GM23338 (cell line): ENCODE measurements at regions not wholly inside any gene's neighbourhood (a gene's known extent, or its start where the extent isn't known, plus 50 kb on each side); places are given as distances from the start of the nearest gene placed in this dataset.
A peak's percentile ranks its signal among the peaks of the same experiment; 100 is the strongest.

Experiments
- ATAC-seq: fragments of 200-7000 bp; cut with Tn5 transposase; 3 replicates; pipeline ENCODE4 v1.9.1; 2020
- DNase-seq: peaks from one replicate; pipeline ENCODE4 v3.0.0-alpha.2; 2015; ENCODE audit warnings: low spot score
- H2AFZ ChIP-seq: fragments of 200-600 bp; sonication (generic); 2 replicates; pipeline ENCODE4 v1.8.0; 2016; ENCODE audit warnings: antibody characterized with exemption, mild to moderate bottlenecking, moderate library complexity
- H3F3A ChIP-seq: fragments of 200-600 bp; sonication (generic); replicated peaks from 2 replicates; pipeline ENCODE4 v1.8.0; 2017; ENCODE audit warnings: antibody characterized with exemption, mixed run types, low read depth
- H3K27ac ChIP-seq: fragments of 200-600 bp; sonication (generic); 2 replicates; pipeline ENCODE4 v1.6.1; 2016; ENCODE audit warnings: low read depth
- H3K27me3 ChIP-seq: fragments of 200-600 bp; sonication (generic); 2 replicates; pipeline ENCODE4 v1.8.0; 2016; ENCODE audit warnings: mild to moderate bottlenecking, mixed run types, moderate library complexity; ENCODE audit not compliant: insufficient read depth
- H3K36me3 ChIP-seq: fragments of 200-600 bp; sonication (generic); 2 replicates; pipeline ENCODE4 v1.8.0; 2016; ENCODE audit warnings: mild to moderate bottlenecking; ENCODE audit not compliant: insufficient read depth
- H3K4me1 ChIP-seq: fragments of 200-600 bp; sonication (generic); 2 replicates; pipeline ENCODE4 v1.8.0; 2016; ENCODE audit warnings: mild to moderate bottlenecking, moderate library complexity; ENCODE audit not compliant: insufficient read depth
- H3K4me2 ChIP-seq: fragments of 200-600 bp; sonication (generic); 2 replicates; pipeline ENCODE4 v1.7.1; 2017; ENCODE audit warnings: mixed run types
- H3K4me3 ChIP-seq: fragments of 200-600 bp; sonication (generic); 2 replicates; pipeline ENCODE4 v1.6.1; 2016; ENCODE audit warnings: mixed run types
- H3K79me2 ChIP-seq: fragments of 200-600 bp; sonication (generic); replicated peaks from 2 replicates; pipeline ENCODE4 v1.8.0; 2017; ENCODE audit warnings: mild to moderate bottlenecking; ENCODE audit not compliant: insufficient read depth
- H3K9me2 ChIP-seq: fragments of 200-600 bp; sonication (generic); 2 replicates; pipeline ENCODE4 v1.8.0; 2017; ENCODE audit not compliant: insufficient read depth
- H4K20me1 ChIP-seq: fragments of 200-600 bp; sonication (generic); replicated peaks from 2 replicates; pipeline ENCODE4 v1.8.0; 2017; ENCODE audit warnings: mild to moderate bottlenecking; ENCODE audit not compliant: insufficient read depth
- H3K27ac Mint-ChIP-seq: 2 replicates; pipeline ENCODE4 v1.8.0; 2020; ENCODE audit warnings: inconsistent platforms, mild to moderate bottlenecking, moderate library complexity, mixed read lengths
- H3K27me3 Mint-ChIP-seq: 3 replicates; pipeline ENCODE4 v1.8.0; 2022; ENCODE audit warnings: low read depth, mild to moderate bottlenecking, moderate library complexity, mixed read lengths, inconsistent platforms; ENCODE audit not compliant: insufficient read depth, poor library complexity
- H3K36me3 Mint-ChIP-seq: 3 replicates; pipeline ENCODE4 v1.8.0; 2021; ENCODE audit warnings: low read depth, mild to moderate bottlenecking, inconsistent platforms, moderate library complexity, mixed read lengths
- H3K4me1 Mint-ChIP-seq: 3 replicates; pipeline ENCODE4 v1.8.0; 2020; ENCODE audit warnings: mild to moderate bottlenecking, inconsistent platforms, mixed read lengths
- H3K4me3 Mint-ChIP-seq: 3 replicates; pipeline ENCODE4 v1.8.0; 2021; ENCODE audit warnings: moderate library complexity, mild to moderate bottlenecking, inconsistent platforms, mixed read lengths
- H3K9me3 Mint-ChIP-seq: 3 replicates; pipeline ENCODE4 v1.8.0; 2020; ENCODE audit warnings: moderate library complexity, mild to moderate bottlenecking, inconsistent platforms, mixed read lengths
- CREB1 ChIP-seq: fragments of 250-450 bp; sonication (Bioruptor Pico); IDR thresholded peaks from 2 replicates; pipeline ENCODE4 v1.5.0; 2020; ENCODE audit warnings: low read depth, mild to moderate bottlenecking, moderate library complexity
- JUNB ChIP-seq: IDR thresholded peaks from one replicate; pipeline ENCODE4 v1.6.1; 2016; ENCODE audit warnings: antibody characterized with exemption; ENCODE audit not compliant: unreplicated experiment
- NANOG ChIP-seq: IDR thresholded peaks from 2 replicates; pipeline ENCODE4 v1.6.1; 2016; ENCODE audit warnings: antibody characterized with exemption, borderline replicate concordance
- POLR2AphosphoS5 ChIP-seq: IDR thresholded peaks from 2 replicates; pipeline ENCODE4 v1.6.1; 2016; ENCODE audit warnings: antibody characterized with exemption, low read depth
- STAT1 ChIP-seq: IDR thresholded peaks from one replicate; pipeline ENCODE4 v1.6.1; 2016; ENCODE audit warnings: antibody characterized with exemption; ENCODE audit not compliant: unreplicated experiment
- ZNF114 ChIP-seq: fragments of 250-450 bp; sonication (Bioruptor Pico); IDR thresholded peaks from 2 replicates; pipeline ENCODE4 v1.5.0; 2020; ENCODE audit warnings: mild to moderate bottlenecking, moderate library complexity
- ZNF331 ChIP-seq: fragments of 250-450 bp; sonication (Bioruptor Pico); IDR thresholded peaks from 2 replicates; pipeline ENCODE4 v1.5.0; 2020; ENCODE audit warnings: low read depth, mild to moderate bottlenecking, moderate library complexity
- TF ChIP-seq, protein P1 (sequence below): IDR thresholded peaks from 2 replicates; pipeline ENCODE4 v1.6.1; 2016; ENCODE audit warnings: antibody characterized with exemption
- TF ChIP-seq, protein P2 (sequence below), 2 experiments: fragments of 200-600 bp in 1 of 2; sonication (generic) in 1 of 2; conservative IDR thresholded peaks; 2 replicates each; pipeline versions ENCODE4 v1.5.1 to v1.6.1; 2016 to 2017; ENCODE audit warnings: antibody characterized with exemption in 2 of 2, low read depth in 2 of 2, mild to moderate bottlenecking in 2 of 2, moderate library complexity in 1 of 2
- TF ChIP-seq, protein P3 (sequence below): fragments of 250-450 bp; sonication (Bioruptor Pico); IDR thresholded peaks from 2 replicates; pipeline ENCODE4 v1.5.0; 2020; ENCODE audit warnings: mild to moderate bottlenecking, moderate library complexity

DNA sequence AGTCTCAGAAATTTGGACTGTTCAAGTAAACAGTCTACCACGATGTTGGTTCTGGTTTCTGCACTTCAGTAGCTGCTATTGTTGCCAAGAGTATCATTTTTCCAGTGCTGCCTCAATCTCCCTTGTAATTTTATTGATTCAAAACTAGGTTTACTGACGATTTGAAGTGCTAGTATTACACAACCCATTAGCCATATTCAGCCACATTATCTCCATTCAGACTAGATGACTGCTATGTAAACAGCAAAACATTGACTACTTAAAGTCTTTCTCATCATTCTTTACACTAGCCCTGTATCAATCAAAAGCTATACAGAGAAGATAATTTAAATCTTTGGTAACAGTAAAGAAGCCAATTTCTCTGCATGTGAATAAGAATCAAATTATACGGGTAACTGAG lies 102.0 kb upstream of the TSLP start (continued):
- TF ChIP-seq, protein P1, sequence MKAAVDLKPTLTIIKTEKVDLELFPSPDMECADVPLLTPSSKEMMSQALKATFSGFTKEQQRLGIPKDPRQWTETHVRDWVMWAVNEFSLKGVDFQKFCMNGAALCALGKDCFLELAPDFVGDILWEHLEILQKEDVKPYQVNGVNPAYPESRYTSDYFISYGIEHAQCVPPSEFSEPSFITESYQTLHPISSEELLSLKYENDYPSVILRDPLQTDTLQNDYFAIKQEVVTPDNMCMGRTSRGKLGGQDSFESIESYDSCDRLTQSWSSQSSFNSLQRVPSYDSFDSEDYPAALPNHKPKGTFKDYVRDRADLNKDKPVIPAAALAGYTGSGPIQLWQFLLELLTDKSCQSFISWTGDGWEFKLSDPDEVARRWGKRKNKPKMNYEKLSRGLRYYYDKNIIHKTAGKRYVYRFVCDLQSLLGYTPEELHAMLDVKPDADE: no peak
- TF ChIP-seq CREB1 (CRISPR knock-in tag): no peak

DNA sequence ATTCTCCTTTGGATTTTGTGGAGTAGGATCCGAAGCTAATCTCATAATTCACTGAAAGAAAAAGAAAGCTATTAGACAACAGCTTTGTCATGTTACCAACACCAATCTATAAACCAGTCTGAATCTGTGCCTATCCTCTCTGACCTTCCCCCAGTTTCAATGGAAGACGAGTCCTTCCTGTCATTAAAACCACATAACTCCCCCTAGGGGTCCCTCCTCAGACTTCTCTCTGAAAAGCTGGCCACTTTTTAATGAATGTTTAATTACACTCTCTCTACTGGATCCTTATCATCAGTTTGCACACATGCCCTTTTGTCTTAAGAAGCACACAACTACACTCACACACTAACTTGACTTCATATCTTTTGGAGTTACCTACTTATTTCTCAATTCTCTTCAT lies 98.0 kb upstream of the TSLP start:
- no peaks in the 10 kb centered on the region for H3K27me3 ChIP-seq
- H3K4me2 ChIP-seq: no peak overlapping the region
- no peak; the same call in 2 of the 3 replicates for ATAC-seq
- no peaks in the 10 kb centered on the region for H3K4me1 ChIP-seq
- Mint-ChIP-seq H3K27me3 (peaks cover 3% of the 10 kb centered on the region), H3K4me3 (no peak overlapping the region), H3K9me3 (peaks cover 6% of the 10 kb centered on the region; the same call in 1 of the 3 replicates), H3K4me1 (peaks cover 5% of the 10 kb centered on the region; the same call in 2 of the 3 replicates), H3K36me3 (peaks cover 5% of the 10 kb centered on the region; the same call in 1 of the 3 replicates), H3K27ac (no peak overlapping the region)
- DNase-seq: peak; percentile 43
- TF ChIP-seq STAT1 (no peak), ZNF114 (no peak)
- TF ChIP-seq, protein P2, sequence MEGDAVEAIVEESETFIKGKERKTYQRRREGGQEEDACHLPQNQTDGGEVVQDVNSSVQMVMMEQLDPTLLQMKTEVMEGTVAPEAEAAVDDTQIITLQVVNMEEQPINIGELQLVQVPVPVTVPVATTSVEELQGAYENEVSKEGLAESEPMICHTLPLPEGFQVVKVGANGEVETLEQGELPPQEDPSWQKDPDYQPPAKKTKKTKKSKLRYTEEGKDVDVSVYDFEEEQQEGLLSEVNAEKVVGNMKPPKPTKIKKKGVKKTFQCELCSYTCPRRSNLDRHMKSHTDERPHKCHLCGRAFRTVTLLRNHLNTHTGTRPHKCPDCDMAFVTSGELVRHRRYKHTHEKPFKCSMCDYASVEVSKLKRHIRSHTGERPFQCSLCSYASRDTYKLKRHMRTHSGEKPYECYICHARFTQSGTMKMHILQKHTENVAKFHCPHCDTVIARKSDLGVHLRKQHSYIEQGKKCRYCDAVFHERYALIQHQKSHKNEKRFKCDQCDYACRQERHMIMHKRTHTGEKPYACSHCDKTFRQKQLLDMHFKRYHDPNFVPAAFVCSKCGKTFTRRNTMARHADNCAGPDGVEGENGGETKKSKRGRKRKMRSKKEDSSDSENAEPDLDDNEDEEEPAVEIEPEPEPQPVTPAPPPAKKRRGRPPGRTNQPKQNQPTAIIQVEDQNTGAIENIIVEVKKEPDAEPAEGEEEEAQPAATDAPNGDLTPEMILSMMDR (conservative IDR thresholded peaks at IDR 0.05; ENCODE audit: low read depth in 2 of 2): peak; percentile 26 to 37
- TF ChIP-seq, protein P1: no peak
- no peak overlapping the region for H3K4me3 ChIP-seq
- H4K20me1 ChIP-seq: no peaks in the 10 kb centered on the region
- H3K9me2 ChIP-seq: no peaks in the 10 kb centered on the region
- H2AFZ ChIP-seq: no peak overlapping the region
- H3F3A ChIP-seq: no peaks in the 10 kb centered on the region
- H3K27ac ChIP-seq: no peak overlapping the region
- no peaks in the 10 kb centered on the region for H3K79me2 ChIP-seq
- H3K36me3 ChIP-seq: no peaks in the 10 kb centered on the region

DNA sequence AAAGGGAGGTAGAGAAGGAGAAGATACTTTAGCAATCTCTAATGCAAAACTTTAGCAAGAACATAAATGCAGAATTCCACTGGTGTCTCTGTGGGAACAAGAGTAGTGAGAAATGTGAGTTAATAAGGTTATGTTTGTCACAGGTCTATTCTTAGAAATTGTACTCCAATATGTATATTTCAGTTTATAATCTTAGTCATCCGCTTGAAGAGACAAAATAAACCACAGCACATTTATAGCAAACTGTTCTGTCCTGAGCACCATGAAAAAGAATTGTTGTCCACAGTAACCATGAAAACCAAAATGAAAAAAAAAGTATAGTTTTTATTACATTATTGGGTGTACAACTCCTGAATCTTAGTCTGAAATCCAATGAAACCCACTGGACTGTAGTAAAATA lies 93.6 kb upstream of the TSLP start:
- no peaks in the 10 kb centered on the region for H3K79me2 ChIP-seq
- no peaks in the 10 kb centered on the region for H4K20me1 ChIP-seq
- H3F3A ChIP-seq: no peaks in the 10 kb centered on the region
- no peaks in the 10 kb centered on the region for H3K9me2 ChIP-seq
- no peaks in the 10 kb centered on the region for H3K27me3 ChIP-seq
- H3K36me3 ChIP-seq: no peaks in the 10 kb centered on the region
- DNase-seq (no peak), ATAC-seq (no peak)
- no peak overlapping the region for H3K27ac ChIP-seq
- Mint-ChIP-seq H3K27me3 (peaks cover 3% of the 10 kb centered on the region), H3K27ac (no peak overlapping the region), H3K9me3 (peaks cover 6% of the 10 kb centered on the region; the same call in 1 of the 3 replicates), H3K4me3 (no peak overlapping the region), H3K36me3 (peaks cover 5% of the 10 kb centered on the region; the same call in 1 of the 3 replicates), H3K4me1 (no peaks in the 10 kb centered on the region)
- no peak overlapping the region for H2AFZ ChIP-seq
- no peak overlapping the region for H3K4me3 ChIP-seq
- no peak overlapping the region for H3K4me2 ChIP-seq
- no peaks in the 10 kb centered on the region for H3K4me1 ChIP-seq
- TF ChIP-seq POLR2AphosphoS5: no peak
- no peak for TF ChIP-seq JUNB
- TF ChIP-seq NANOG: no peak
- TF ChIP-seq ZNF331 (CRISPR knock-in tag): no peak
- TF ChIP-seq, protein P3, sequence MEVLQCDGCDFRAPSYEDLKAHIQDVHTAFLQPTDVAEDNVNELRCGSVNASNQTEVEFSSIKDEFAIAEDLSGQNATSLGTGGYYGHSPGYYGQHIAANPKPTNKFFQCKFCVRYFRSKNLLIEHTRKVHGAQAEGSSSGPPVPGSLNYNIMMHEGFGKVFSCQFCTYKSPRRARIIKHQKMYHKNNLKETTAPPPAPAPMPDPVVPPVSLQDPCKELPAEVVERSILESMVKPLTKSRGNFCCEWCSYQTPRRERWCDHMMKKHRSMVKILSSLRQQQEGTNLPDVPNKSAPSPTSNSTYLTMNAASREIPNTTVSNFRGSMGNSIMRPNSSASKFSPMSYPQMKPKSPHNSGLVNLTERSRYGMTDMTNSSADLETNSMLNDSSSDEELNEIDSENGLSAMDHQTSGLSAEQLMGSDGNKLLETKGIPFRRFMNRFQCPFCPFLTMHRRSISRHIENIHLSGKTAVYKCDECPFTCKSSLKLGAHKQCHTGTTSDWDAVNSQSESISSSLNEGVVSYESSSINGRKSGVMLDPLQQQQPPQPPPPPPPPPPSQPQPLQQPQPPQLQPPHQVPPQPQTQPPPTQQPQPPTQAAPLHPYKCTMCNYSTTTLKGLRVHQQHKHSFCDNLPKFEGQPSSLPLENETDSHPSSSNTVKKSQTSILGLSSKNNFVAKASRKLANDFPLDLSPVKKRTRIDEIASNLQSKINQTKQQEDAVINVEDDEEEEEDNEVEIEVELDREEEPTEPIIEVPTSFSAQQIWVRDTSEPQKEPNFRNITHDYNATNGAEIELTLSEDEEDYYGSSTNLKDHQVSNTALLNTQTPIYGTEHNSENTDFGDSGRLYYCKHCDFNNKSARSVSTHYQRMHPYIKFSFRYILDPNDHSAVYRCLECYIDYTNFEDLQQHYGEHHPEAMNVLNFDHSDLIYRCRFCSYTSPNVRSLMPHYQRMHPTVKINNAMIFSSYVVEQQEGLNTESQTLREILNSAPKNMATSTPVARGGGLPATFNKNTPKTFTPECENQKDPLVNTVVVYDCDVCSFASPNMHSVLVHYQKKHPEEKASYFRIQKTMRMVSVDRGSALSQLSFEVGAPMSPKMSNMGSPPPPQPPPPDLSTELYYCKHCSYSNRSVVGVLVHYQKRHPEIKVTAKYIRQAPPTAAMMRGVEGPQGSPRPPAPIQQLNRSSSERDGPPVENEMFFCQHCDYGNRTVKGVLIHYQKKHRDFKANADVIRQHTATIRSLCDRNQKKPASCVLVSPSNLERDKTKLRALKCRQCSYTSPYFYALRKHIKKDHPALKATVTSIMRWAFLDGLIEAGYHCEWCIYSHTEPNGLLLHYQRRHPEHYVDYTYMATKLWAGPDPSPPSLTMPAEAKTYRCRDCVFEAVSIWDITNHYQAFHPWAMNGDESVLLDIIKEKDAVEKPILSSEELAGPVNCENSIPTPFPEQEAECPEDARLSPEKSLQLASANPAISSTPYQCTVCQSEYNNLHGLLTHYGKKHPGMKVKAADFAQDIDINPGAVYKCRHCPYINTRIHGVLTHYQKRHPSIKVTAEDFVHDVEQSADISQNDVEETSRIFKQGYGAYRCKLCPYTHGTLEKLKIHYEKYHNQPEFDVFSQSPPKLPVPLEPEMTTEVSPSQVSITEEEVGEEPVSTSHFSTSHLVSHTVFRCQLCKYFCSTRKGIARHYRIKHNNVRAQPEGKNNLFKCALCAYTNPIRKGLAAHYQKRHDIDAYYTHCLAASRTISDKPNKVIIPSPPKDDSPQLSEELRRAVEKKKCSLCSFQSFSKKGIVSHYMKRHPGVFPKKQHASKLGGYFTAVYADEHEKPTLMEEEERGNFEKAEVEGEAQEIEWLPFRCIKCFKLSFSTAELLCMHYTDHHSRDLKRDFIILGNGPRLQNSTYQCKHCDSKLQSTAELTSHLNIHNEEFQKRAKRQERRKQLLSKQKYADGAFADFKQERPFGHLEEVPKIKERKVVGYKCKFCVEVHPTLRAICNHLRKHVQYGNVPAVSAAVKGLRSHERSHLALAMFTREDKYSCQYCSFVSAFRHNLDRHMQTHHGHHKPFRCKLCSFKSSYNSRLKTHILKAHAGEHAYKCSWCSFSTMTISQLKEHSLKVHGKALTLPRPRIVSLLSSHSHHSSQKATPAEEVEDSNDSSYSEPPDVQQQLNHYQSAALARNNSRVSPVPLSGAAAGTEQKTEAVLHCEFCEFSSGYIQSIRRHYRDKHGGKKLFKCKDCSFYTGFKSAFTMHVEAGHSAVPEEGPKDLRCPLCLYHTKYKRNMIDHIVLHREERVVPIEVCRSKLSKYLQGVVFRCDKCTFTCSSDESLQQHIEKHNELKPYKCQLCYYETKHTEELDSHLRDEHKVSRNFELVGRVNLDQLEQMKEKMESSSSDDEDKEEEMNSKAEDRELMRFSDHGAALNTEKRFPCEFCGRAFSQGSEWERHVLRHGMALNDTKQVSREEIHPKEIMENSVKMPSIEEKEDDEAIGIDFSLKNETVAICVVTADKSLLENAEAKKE: no peak
- TF ChIP-seq CREB1 (CRISPR knock-in tag): no peak
- no peak for TF ChIP-seq STAT1
